ENCODE measurements at regions not wholly inside any gene's neighbourhood (a gene's known extent, or its start where the extent isn't known, plus 50 kb on each side); places are given as distances from the start of the nearest gene placed in this dataset.
A peak's percentile ranks its signal among the peaks of the same experiment; 100 is the strongest.
"Not testable (repeated sequence)": the region's sequence is repeated elsewhere in the genome, so short reads cannot be mapped to it uniquely, and the experiment has no call there.

DNA sequence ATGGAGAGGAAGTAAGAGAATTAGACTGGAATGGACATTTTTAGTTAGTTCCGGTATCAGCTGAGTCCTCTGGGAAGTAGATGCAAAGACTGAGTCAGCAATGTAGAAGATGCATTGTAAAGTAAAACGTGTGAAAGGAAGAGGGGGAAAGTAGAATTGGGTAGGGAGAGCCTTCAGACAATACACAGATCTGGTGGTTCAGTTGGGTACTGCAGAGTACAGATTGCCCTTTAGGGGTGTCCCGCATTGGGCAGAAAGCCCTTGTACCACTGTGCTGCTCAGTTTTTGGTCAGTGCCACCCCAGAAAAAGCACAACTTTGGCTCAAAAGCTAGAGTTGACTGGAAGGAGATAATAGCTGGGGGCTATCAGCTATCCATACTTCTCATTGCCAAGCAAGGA lies 247.4 kb downstream of the KBTBD8 start:
- no peak for DNase-seq
- in situ Hi-C loops (cut with MboI; ENCODE audit: low pct_unique_long_range_greater_than_20kb, low sequenced_read_pairs) = no loop called here

- no peak for DNase-seq
- in situ Hi-C loops (cut with MboI; ENCODE audit: low pct_unique_long_range_greater_than_20kb, low sequenced_read_pairs) = no loop called here
Measured at GRCh38 chr3:67248726-67249125, 250.6 kb downstream of the KBTBD8 start.

- in situ Hi-C loops (cut with MboI; ENCODE audit: low pct_unique_long_range_greater_than_20kb, low sequenced_read_pairs); DNase-seq: not testable (repeated sequence)
Measured at GRCh38 chr3:67252906-67253305, 254.8 kb downstream of the KBTBD8 start.

DNA sequence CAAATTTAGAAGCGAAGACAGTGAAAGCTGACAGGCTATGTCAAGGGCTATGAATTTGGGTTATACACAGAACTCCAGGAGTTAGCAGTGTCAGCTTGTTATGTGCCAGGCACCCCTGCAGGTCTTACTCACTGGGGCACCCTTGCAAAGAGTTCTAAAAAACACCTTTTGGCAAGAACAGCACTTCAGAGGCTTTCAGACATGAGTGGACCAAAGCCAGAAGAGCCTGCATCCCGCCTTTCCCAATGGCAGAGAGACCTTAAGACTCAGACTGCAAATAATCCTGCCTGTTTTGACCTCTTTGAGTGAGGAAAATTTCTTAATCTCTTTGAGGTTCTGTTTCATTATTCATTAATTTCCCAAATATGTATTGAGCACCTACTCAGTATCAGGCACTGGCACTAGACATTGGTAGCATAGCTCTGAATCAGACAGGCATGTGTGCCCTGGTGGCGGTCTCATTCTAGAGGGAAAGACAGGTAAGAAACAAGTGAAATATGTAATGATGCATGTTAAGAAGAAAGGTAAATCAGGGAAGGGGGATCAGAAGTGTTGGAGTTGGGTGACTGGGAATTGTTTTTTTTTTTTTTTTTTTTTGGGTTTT lies 280.0 kb downstream of the KBTBD8 start:
- no peak for DNase-seq
- in situ Hi-C loops (cut with MboI; ENCODE audit: low pct_unique_long_range_greater_than_20kb, low sequenced_read_pairs) = no loop called here

GRCh38 chr3:67286586-67286985 lies 288.5 kb downstream of the KBTBD8 start:
- no peak for DNase-seq
- in situ Hi-C loops (cut with MboI; ENCODE audit: low pct_unique_long_range_greater_than_20kb, low sequenced_read_pairs) = no loop called here

DNA sequence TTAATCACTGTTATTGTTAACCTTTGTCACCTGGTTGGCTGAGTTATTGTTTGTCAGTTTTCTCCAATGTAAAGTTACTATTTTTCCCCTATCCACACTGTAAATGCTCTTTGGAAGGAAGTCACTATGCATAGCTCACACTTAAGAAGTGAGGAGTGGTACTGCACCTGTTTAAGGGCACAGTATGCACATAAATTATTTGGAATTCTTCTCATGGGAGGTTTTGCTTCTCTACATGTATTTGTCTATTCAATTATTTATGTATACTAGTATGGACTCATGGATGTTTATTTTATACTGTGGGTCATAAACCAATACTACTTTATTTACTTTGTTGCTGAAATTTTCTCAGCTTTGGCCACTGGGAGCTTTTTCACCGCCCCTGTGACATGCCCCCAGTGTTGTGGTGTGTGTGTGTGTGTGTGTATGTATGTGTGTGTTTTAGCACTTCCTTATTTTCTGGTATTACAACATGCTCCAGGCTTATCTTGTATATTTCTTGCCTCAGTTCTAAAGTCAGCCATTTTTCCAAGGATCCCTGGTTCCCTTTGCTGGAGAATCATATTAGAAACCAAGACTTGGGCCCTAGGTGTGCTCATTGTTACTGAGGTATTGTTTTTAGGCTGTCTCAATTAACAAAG lies 290.5 kb downstream of the KBTBD8 start:
- in situ Hi-C loops (cut with MboI; ENCODE audit: low pct_unique_long_range_greater_than_20kb, low sequenced_read_pairs) = no loop called here
- DNase-seq = peak; percentile 8

GRCh38 chr3:67289626-67290025 lies 291.5 kb downstream of the KBTBD8 start:
- in situ Hi-C loops (cut with MboI; ENCODE audit: low pct_unique_long_range_greater_than_20kb, low sequenced_read_pairs) = no loop called here
- no peak for DNase-seq

GRCh38 chr3:67290438-67290837 lies 292.3 kb downstream of the KBTBD8 start:
- DNase-seq = no peak
- in situ Hi-C loops (cut with MboI; ENCODE audit: low pct_unique_long_range_greater_than_20kb, low sequenced_read_pairs) = no loop called here

- DNase-seq = no peak
- in situ Hi-C loops (cut with MboI; ENCODE audit: low pct_unique_long_range_greater_than_20kb, low sequenced_read_pairs) = no loop called here
Measured at GRCh38 chr3:67291287-67292252, 293.5 kb downstream of the KBTBD8 start.

DNA sequence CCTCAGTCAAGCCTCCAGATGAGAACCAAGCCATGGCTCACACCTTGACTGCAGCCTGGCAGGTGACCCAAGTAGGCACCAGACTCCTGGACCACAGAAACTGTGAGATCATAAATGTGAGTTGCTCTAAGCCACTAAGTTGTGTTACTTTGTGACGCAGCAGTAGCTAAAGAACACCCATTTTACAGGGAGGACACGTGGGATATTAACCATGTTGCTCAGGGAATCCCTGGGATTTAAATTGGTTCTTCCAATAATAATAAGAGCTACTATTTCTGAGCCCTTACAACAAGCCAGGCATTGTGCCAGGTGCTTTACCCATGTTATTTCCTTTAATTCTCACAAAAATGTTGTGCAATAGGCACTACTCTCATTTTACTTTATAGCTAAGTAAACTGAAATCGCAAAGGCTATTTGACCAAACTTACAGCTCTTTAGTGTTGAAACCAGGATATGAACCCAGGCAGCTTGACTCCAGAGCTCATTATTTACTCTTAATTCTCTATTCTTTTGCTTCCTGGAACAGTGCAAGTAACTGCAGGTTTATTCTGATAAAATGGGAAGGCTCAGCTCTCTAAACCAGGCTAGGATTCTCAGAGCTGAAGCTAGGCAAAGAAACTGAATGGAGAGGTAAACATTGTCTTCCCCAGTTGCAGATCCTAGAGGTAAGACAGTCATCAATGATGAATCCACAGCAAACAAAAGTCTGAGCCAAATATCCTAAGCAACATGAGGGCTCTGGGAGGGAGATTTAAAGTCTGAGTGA lies 294.4 kb downstream of the KBTBD8 start:
- in situ Hi-C loops (cut with MboI; ENCODE audit: low pct_unique_long_range_greater_than_20kb, low sequenced_read_pairs) = no loop called here
- DNase-seq = no peak

DNA sequence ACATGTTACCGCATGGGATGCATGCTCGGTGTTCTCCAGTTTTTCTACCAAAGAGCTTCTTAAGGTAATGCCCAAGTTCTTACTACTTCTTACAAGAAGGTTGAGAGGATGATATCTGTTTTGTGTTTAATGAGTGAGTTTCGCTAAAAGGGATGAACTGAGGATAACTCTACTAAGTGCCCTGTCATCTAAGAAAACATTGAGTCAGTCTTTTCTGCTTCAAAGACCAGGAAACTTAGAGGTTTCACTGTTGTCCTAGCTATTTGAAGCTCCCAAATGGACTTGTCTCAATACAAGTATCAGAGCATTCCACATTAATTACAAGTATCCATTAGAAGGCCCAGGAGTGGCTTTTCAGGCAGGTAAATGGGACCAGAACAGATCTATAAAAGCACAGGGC lies 296.2 kb downstream of the KBTBD8 start:
- in situ Hi-C loops (cut with MboI; ENCODE audit: low pct_unique_long_range_greater_than_20kb, low sequenced_read_pairs) = no loop called here
- DNase-seq = no peak

DNA sequence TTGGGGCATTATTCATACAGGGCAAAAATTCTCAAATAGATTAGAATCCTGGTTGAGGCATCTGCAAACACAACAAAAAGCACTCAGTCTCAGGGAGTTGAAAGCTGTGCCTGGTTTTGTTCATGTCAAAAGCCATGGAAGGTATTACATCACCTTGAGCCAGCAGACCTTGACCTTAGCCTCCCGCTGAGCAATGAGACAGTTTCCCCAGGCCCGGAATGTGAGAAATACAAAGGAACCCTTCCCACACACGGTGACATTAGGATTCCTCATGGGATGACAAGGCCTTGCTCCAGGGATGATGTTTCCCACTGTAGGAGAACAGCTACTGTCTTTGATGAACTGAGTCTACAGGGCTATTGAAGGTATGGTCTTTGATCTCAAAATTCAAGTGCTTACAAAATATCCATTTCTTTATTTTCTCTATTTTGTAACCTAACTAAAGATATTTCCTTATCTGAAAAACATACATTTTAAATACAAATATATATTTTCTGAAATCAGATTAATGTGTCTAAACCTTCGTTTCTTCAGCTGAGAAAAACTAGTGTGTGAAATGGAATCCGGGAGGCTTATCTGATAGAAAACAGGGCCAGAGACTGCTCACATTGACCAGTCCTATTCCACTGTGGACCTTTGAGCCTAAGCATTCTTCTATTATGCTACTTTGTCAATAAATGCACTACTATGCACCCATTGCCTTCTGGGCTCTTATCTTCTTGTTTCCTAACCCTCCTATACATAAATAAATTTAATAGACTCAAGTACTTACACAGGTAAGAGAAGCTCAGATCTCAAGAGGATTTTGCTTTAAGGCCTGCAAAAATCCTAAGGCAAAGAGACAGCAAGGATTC lies 298.2 kb downstream of the KBTBD8 start:
- in situ Hi-C loops (cut with MboI; ENCODE audit: low pct_unique_long_range_greater_than_20kb, low sequenced_read_pairs) = no loop called here
- DNase-seq = no peak

- DNase-seq = no peak
- in situ Hi-C loops (cut with MboI; ENCODE audit: low pct_unique_long_range_greater_than_20kb, low sequenced_read_pairs) = no loop called here
Measured at GRCh38 chr3:67297715-67298475, 299.8 kb downstream of the KBTBD8 start.

DNA sequence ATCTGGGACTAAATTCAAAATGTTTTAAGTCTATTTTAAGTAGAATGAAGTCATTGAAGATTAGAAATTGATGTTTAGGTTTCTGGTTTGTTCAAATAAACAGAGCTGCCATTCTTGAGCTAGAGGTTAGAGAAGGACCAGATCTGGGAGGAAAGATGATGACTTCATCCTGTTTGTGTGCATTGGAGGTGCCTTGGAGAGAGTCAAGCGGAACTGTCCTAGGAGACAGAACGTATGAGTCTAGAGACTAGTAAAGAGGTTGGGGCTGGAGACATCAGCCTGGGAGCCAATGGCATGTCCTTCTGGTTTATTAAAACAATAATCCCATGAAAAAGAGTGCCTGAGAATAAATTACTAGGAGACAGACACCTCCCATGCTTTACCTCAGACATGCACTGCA lies 303.4 kb downstream of the KBTBD8 start:
- no peak for DNase-seq
- in situ Hi-C loops (cut with MboI; ENCODE audit: low pct_unique_long_range_greater_than_20kb, low sequenced_read_pairs) = no loop called here

DNA sequence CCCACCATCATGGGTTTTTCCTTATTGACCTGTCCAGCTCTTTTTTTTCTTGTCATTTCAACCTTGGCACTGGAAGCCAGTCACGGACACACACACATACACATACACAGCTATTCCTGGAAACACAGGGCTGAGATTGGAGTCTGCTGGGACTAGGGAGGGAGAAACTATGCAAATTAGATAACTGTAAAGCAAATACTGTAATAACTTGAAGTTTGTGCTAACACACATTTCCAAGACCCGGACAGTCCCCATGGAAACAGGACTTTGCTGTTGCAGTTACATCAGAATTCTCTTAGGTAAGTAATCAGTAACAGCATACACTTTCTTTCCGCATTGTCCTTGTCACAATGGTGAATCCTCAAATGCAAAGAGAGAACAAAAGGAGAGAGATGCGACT lies 304.4 kb downstream of the KBTBD8 start:
- DNase-seq = no peak
- in situ Hi-C loops (cut with MboI; ENCODE audit: low pct_unique_long_range_greater_than_20kb, low sequenced_read_pairs) = no loop called here

GRCh38 chr3:67305160-67305559 lies 307.1 kb downstream of the KBTBD8 start:
- in situ Hi-C loops (cut with MboI; ENCODE audit: low pct_unique_long_range_greater_than_20kb, low sequenced_read_pairs) = no loop called here
- no peak for DNase-seq

DNA sequence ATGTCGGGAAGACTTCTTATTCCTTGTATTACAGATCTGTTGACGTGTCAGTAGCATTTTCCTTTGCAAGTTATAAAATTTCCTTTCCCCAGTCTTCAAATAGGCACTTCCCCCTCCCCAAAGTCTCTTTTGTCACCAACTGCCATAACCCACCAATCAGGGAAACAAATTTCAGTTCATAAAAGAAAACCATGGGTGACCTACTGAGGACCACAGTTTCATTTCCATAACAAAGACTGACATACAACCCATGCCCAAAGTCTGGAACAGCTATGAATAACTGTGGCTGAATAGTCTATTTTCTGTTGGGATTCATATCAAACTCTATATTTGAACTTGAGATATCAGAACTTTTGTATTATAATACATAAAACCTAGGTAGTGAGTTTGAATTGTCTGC lies 307.8 kb downstream of the KBTBD8 start:
- DNase-seq = no peak
- in situ Hi-C loops (cut with MboI; ENCODE audit: low pct_unique_long_range_greater_than_20kb, low sequenced_read_pairs) = no loop called here

- in situ Hi-C loops (cut with MboI; ENCODE audit: low pct_unique_long_range_greater_than_20kb, low sequenced_read_pairs) = no loop called here
Measured at GRCh38 chr3:67311440-67311839, 313.3 kb downstream of the KBTBD8 start.

More at GRCh38 chr3:67311440-67311839, 313.3 kb downstream of the KBTBD8 start:
- no peak for DNase-seq
